Prostate gland (tissue), 2 donors: ENCODE measurements at regions not wholly inside any gene's neighbourhood (a gene's known extent, or its start where the extent isn't known, plus 50 kb on each side); places are given as distances from the start of the nearest gene placed in this dataset.

ENCODE experiments used
- POLR2A ChIP-seq: fragments of 450-650 bp; IDR thresholded peaks from one replicate; pipeline ENCODE4 v1.6.1; 2016; ENCODE audit warnings: antibody characterized with exemption, mild to moderate bottlenecking
- TF ChIP-seq, protein P1 (sequence below), 4 experiments: fragments of 200-600 bp in 2 of 4; fragments of 450-650 bp in 2 of 4; sonication (generic) in 2 of 4; IDR thresholded peaks; 1 replicate in 3 of 4; 2 replicates in 1 of 4; pipeline ENCODE4 v1.5.1; 2016 to 2019; ENCODE audit warnings: antibody characterized with exemption in 4 of 4, mild to moderate bottlenecking in 2 of 4, moderate library complexity in 2 of 4

DNA sequence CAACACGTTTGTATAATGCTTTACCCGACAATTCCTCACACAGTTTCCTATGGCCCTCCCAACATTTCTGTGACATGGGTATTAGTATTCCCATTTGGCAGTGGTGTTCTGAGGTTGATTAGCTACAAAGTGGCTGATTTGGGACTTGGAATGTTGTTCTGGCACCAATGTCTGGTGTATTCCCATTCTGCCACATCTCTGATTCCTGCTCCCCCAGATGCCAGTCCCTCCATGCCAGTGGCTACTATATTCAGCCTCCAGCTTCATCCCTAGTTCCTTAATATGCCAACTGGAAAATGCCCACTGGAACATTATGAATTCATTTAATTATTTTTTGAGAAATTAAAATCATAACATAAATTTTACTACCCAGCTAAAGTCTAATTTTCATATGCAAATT is 60.6 kb upstream of the NBEA start:
- TF ChIP-seq, protein P1, sequence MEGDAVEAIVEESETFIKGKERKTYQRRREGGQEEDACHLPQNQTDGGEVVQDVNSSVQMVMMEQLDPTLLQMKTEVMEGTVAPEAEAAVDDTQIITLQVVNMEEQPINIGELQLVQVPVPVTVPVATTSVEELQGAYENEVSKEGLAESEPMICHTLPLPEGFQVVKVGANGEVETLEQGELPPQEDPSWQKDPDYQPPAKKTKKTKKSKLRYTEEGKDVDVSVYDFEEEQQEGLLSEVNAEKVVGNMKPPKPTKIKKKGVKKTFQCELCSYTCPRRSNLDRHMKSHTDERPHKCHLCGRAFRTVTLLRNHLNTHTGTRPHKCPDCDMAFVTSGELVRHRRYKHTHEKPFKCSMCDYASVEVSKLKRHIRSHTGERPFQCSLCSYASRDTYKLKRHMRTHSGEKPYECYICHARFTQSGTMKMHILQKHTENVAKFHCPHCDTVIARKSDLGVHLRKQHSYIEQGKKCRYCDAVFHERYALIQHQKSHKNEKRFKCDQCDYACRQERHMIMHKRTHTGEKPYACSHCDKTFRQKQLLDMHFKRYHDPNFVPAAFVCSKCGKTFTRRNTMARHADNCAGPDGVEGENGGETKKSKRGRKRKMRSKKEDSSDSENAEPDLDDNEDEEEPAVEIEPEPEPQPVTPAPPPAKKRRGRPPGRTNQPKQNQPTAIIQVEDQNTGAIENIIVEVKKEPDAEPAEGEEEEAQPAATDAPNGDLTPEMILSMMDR (IDR thresholded peaks at IDR 0.05) = no peak
- no peak for TF ChIP-seq POLR2A
